GM18858 (cell line): ENCODE measurements at regions not wholly inside any gene's neighbourhood (a gene's known extent, or its start where the extent isn't known, plus 50 kb on each side); places are given as distances from the start of the nearest gene placed in this dataset.
"Not testable (repeated sequence)": the region's sequence is repeated elsewhere in the genome, so short reads cannot be mapped to it uniquely, and the experiment has no call there.

Experiments
- ATAC-seq: cut with Tn5 transposase; IDR thresholded peaks from one replicate; pipeline ENCODE4 v1.9.1; 2021; ENCODE audit not compliant: unreplicated experiment

- not testable (repeated sequence) for ATAC-seq
These were observed 390.4 kb upstream of the STXBP6 start for GRCh38 chr14:25440382-25440781.

- no peak for ATAC-seq
These were observed 387.0 kb upstream of the STXBP6 start for GRCh38 chr14:25436906-25437305.

GRCh38 chr14:25436288-25436875 is 386.4 kb upstream of the STXBP6 start:
- no peak for ATAC-seq

GRCh38 chr14:25431211-25432076 is 381.5 kb upstream of the STXBP6 start:
- ATAC-seq, result no peak

GRCh38 chr14:25430808-25431207 is 380.9 kb upstream of the STXBP6 start:
- ATAC-seq, result no peak

- no peak for ATAC-seq
These were observed 363.1 kb upstream of the STXBP6 start for GRCh38 chr14:25412998-25413397.

GRCh38 chr14:25411781-25412757 is 362.1 kb upstream of the STXBP6 start:
- ATAC-seq, result no peak

- no peak for ATAC-seq
These were observed 356.9 kb upstream of the STXBP6 start for GRCh38 chr14:25406818-25407217.

GRCh38 chr14:25400607-25401206 is 350.8 kb upstream of the STXBP6 start:
- ATAC-seq, result peak; percentile 74

- no peak for ATAC-seq
These were observed 346.2 kb upstream of the STXBP6 start for GRCh38 chr14:25396128-25396527.

GRCh38 chr14:25394791-25395391 is 344.9 kb upstream of the STXBP6 start:
- no peak for ATAC-seq

GRCh38 chr14:25394356-25394755 is 344.4 kb upstream of the STXBP6 start:
- ATAC-seq, result no peak

- ATAC-seq, result no peak
These were observed 340.0 kb upstream of the STXBP6 start for GRCh38 chr14:25389948-25390347.

GRCh38 chr14:25381498-25381897 is 331.6 kb upstream of the STXBP6 start:
- no peak for ATAC-seq

GRCh38 chr14:25375639-25376038 is 325.7 kb upstream of the STXBP6 start:
- no peak for ATAC-seq

GRCh38 chr14:25371068-25371467 is 321.1 kb upstream of the STXBP6 start:
- no peak for ATAC-seq

- ATAC-seq, result not testable (repeated sequence)
These were observed 320.1 kb upstream of the STXBP6 start for GRCh38 chr14:25370057-25370456.

GRCh38 chr14:25358330-25358729 is 308.4 kb upstream of the STXBP6 start:
- no peak for ATAC-seq

GRCh38 chr14:25351269-25351668 is 301.3 kb upstream of the STXBP6 start:
- no peak for ATAC-seq

- ATAC-seq, result no peak
These were observed 300.9 kb upstream of the STXBP6 start for GRCh38 chr14:25350802-25351201.

- no peak for ATAC-seq
These were observed 300.1 kb upstream of the STXBP6 start for GRCh38 chr14:25350021-25350420.
